HPDE6-E6E7 (cell line): ENCODE measurements at regions not wholly inside any gene's neighbourhood (a gene's known extent, or its start where the extent isn't known, plus 50 kb on each side); places are given as distances from the start of the nearest gene placed in this dataset.
"Not testable (repeated sequence)": the region's sequence is repeated elsewhere in the genome, so short reads cannot be mapped to it uniquely, and the experiment has no call there.

ENCODE experiments used
- DNase-seq: peaks from one replicate; pipeline ENCODE4 v3.0.0; 2011; ENCODE audit warnings: missing footprints; ENCODE audit errors: extremely low spot score

- DNase-seq = no peak
These were observed 187.9 kb upstream of the SMIM30 start for GRCh38 chr7:113306302-113306701.

- DNase-seq = no peak
These were observed 185.8 kb upstream of the SMIM30 start for GRCh38 chr7:113304104-113304503.

- not testable (repeated sequence) for DNase-seq
These were observed 185.0 kb upstream of the SMIM30 start for GRCh38 chr7:113303388-113303787.

- no peak for DNase-seq
These were observed 183.6 kb upstream of the SMIM30 start for GRCh38 chr7:113301983-113302382.

GRCh38 chr7:113301141-113301540 lies 182.8 kb upstream of the SMIM30 start:
- no peak for DNase-seq

- no peak for DNase-seq
These were observed 181.4 kb upstream of the SMIM30 start for GRCh38 chr7:113299748-113300147.

GRCh38 chr7:113298501-113298900 lies 180.1 kb upstream of the SMIM30 start:
- DNase-seq = no peak

GRCh38 chr7:113294750-113295149 lies 176.4 kb upstream of the SMIM30 start:
- no peak for DNase-seq

- DNase-seq = no peak
These were observed 173.8 kb upstream of the SMIM30 start for GRCh38 chr7:113292105-113292504.

GRCh38 chr7:113291058-113291457 lies 172.7 kb upstream of the SMIM30 start:
- no peak for DNase-seq

GRCh38 chr7:113289140-113289740 lies 170.9 kb upstream of the SMIM30 start:
- DNase-seq = peak; percentile 14

- DNase-seq = no peak
These were observed 167.1 kb upstream of the SMIM30 start for GRCh38 chr7:113285411-113285810.

- DNase-seq = no peak
These were observed 165.5 kb upstream of the SMIM30 start for GRCh38 chr7:113283861-113284260.

GRCh38 chr7:113282875-113283274 lies 164.5 kb upstream of the SMIM30 start:
- no peak for DNase-seq

GRCh38 chr7:113281223-113281622 lies 162.9 kb upstream of the SMIM30 start:
- no peak for DNase-seq

- no peak for DNase-seq
These were observed 160.9 kb upstream of the SMIM30 start for GRCh38 chr7:113279256-113279655.

GRCh38 chr7:113270790-113271189 lies 152.4 kb upstream of the SMIM30 start:
- DNase-seq = no peak

GRCh38 chr7:113269592-113269991 lies 151.2 kb upstream of the SMIM30 start:
- not testable (repeated sequence) for DNase-seq

GRCh38 chr7:113268757-113269156 lies 150.4 kb upstream of the SMIM30 start:
- DNase-seq = no peak

- DNase-seq = no peak
These were observed 149.5 kb upstream of the SMIM30 start for GRCh38 chr7:113267885-113268284.

- DNase-seq = no peak
These were observed 148.9 kb upstream of the SMIM30 start for GRCh38 chr7:113267271-113267670.

GRCh38 chr7:113263749-113264148 lies 145.4 kb upstream of the SMIM30 start:
- DNase-seq = no peak

- not testable (repeated sequence) for DNase-seq
These were observed 144.9 kb upstream of the SMIM30 start for GRCh38 chr7:113263215-113263742.
